HL-60 (cell line): ENCODE measurements at regions not wholly inside any gene's neighbourhood (a gene's known extent, or its start where the extent isn't known, plus 50 kb on each side); places are given as distances from the start of the nearest gene placed in this dataset.

Experiments
- DNase-seq, 2 experiments: peaks; one replicate each; pipeline ENCODE4 v3.0.0-alpha.2; 2010 to 2020; ENCODE audit warnings: low read depth in 1 of 2, low spot score in 1 of 2
- H3K27ac ChIP-seq: fragments of 250-450 bp; sonication (Bioruptor Pico); replicated peaks from 2 replicates; pipeline ENCODE4 v1.5.1; 2020; ENCODE audit warnings: mild to moderate bottlenecking, moderate library complexity
- H3K27me3 ChIP-seq: fragments of 250-450 bp; sonication (Bioruptor Pico); 2 replicates; pipeline ENCODE4 v1.5.1; 2021; ENCODE audit warnings: mild to moderate bottlenecking, moderate library complexity; ENCODE audit not compliant: insufficient read depth, poor library complexity, severe bottlenecking
- H3K4me3 ChIP-seq: replicated peaks from 2 replicates; pipeline ENCODE4 v1.5.1; 2011; ENCODE audit warnings: mild to moderate bottlenecking, control low read depth, low read length; ENCODE audit not compliant: insufficient read depth
- GABPA ChIP-seq: IDR thresholded peaks from 2 replicates; pipeline ENCODE4 v1.6.1; 2012; ENCODE audit warnings: low read depth
- POLR2AphosphoS5 ChIP-seq: IDR thresholded peaks from 2 replicates; pipeline ENCODE4 v1.6.1; 2012; ENCODE audit warnings: low read depth
- SPI1 ChIP-seq: IDR thresholded peaks from 2 replicates; pipeline ENCODE4 v1.6.1; 2012; ENCODE audit warnings: low read depth, mild to moderate bottlenecking, borderline replicate concordance
- TF ChIP-seq, protein P1 (sequence below): IDR thresholded peaks from 2 replicates; pipeline ENCODE4 v1.6.1; 2012; ENCODE audit warnings: low read depth; ENCODE audit not compliant: insufficient replicate concordance
- TF ChIP-seq, protein P2 (sequence below): IDR thresholded peaks from one replicate; pipeline ENCODE4 v1.5.1; 2011; ENCODE audit warnings: low read length, control low read depth, inconsistent platforms; ENCODE audit not compliant: insufficient read depth

DNA sequence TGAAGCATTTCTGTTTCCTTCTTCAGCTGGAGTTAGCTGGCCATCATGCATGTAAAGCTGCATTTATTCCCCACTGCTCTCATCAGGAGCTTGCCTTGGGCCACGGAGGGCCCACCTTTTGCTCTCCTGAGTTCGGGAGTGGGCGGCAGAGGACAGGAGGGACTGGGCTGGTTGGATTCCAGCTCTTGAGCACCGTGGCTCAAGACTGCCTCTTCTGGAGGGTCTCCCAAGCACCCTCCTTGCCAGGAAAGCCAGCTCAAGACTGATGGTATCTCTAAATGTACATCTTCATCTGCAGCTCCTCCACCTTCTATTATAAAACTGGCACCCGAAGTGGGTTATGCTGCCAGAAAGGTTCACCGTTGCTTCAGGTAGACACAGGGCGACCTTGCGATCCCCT, 399.6 kb upstream of the IRX1 start:
- no peak for DNase-seq
- Histone ChIP-seq H3K27me3 (peaks cover 12% of the 10 kb centered on the region), H3K4me3 (no peak overlapping the region), H3K27ac (no peak overlapping the region)
- TF ChIP-seq, protein P1, sequence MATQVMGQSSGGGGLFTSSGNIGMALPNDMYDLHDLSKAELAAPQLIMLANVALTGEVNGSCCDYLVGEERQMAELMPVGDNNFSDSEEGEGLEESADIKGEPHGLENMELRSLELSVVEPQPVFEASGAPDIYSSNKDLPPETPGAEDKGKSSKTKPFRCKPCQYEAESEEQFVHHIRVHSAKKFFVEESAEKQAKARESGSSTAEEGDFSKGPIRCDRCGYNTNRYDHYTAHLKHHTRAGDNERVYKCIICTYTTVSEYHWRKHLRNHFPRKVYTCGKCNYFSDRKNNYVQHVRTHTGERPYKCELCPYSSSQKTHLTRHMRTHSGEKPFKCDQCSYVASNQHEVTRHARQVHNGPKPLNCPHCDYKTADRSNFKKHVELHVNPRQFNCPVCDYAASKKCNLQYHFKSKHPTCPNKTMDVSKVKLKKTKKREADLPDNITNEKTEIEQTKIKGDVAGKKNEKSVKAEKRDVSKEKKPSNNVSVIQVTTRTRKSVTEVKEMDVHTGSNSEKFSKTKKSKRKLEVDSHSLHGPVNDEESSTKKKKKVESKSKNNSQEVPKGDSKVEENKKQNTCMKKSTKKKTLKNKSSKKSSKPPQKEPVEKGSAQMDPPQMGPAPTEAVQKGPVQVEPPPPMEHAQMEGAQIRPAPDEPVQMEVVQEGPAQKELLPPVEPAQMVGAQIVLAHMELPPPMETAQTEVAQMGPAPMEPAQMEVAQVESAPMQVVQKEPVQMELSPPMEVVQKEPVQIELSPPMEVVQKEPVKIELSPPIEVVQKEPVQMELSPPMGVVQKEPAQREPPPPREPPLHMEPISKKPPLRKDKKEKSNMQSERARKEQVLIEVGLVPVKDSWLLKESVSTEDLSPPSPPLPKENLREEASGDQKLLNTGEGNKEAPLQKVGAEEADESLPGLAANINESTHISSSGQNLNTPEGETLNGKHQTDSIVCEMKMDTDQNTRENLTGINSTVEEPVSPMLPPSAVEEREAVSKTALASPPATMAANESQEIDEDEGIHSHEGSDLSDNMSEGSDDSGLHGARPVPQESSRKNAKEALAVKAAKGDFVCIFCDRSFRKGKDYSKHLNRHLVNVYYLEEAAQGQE: no peak
- TF ChIP-seq, protein P2, sequence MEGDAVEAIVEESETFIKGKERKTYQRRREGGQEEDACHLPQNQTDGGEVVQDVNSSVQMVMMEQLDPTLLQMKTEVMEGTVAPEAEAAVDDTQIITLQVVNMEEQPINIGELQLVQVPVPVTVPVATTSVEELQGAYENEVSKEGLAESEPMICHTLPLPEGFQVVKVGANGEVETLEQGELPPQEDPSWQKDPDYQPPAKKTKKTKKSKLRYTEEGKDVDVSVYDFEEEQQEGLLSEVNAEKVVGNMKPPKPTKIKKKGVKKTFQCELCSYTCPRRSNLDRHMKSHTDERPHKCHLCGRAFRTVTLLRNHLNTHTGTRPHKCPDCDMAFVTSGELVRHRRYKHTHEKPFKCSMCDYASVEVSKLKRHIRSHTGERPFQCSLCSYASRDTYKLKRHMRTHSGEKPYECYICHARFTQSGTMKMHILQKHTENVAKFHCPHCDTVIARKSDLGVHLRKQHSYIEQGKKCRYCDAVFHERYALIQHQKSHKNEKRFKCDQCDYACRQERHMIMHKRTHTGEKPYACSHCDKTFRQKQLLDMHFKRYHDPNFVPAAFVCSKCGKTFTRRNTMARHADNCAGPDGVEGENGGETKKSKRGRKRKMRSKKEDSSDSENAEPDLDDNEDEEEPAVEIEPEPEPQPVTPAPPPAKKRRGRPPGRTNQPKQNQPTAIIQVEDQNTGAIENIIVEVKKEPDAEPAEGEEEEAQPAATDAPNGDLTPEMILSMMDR: no peak
- TF ChIP-seq SPI1: no peak
- TF ChIP-seq GABPA: no peak
- no peak for TF ChIP-seq POLR2AphosphoS5

DNA sequence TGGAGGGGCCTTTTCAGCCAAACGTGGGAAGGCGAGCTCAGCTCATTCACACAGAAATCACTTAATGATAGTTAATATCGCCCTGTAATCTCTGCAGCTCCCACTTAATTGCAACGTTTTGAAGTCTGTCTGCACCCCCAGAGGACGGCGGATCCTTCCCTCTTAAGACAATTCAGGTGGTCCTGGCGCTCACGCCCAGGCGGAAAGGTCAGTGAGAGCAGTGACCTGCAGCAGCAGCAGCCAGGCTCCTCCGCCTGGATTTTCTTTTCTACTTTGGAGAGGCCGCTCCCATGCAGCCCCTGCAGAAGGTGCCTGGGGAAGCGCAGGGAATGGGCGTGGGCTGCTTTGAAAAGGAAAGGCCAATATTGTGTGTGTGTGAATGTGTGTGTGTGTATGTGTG, 400.9 kb upstream of the IRX1 start:
- no peak for DNase-seq
- TF ChIP-seq GABPA: no peak
- TF ChIP-seq POLR2AphosphoS5: no peak
- TF ChIP-seq, protein P1: no peak
- TF ChIP-seq SPI1: no peak
- TF ChIP-seq, protein P2: no peak
- Histone ChIP-seq H3K27ac (no peak overlapping the region), H3K4me3 (no peak overlapping the region), H3K27me3 (peaks cover 12% of the 10 kb centered on the region)

DNA sequence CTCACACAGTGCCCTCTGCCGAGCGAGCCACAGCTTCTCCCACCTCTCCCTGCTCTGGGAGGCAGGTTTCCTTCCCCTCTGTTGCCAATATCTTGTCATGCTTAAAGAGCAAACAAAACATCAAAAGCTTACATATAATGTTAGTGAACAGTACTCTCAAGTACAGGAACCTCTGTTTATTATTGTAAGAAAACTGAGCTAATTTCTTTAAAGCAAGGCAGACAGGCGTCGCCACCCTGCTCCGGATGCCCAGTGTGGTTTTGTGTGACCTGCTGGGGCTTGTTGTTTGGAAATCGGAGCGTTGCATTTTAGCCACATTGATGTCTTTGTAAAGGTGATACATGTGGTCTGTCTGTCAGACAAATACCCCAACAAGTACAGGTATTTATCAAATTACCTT, 401.4 kb upstream of the IRX1 start:
- no peak for DNase-seq
- Histone ChIP-seq H3K4me3 (no peak overlapping the region), H3K27ac (no peak overlapping the region), H3K27me3 (peaks cover 12% of the 10 kb centered on the region)
- TF ChIP-seq, protein P1: no peak
- TF ChIP-seq, protein P2: no peak
- TF ChIP-seq GABPA: no peak
- TF ChIP-seq POLR2AphosphoS5: no peak
- TF ChIP-seq SPI1: no peak
